ENCODE measurements at regions not wholly inside any gene's neighbourhood (a gene's known extent, or its start where the extent isn't known, plus 50 kb on each side); places are given as distances from the start of the nearest gene placed in this dataset.

- TF ChIP-seq CTCF (optimal IDR thresholded peaks at IDR 0.05 in 1 of 3, IDR thresholded peaks at IDR 0.05 in 1 of 3, conservative IDR thresholded peaks at IDR 0.05 in 1 of 3; ENCODE audit: extremely low read depth in 1 of 3, insufficient read depth in 2 of 3, low read length in 3 of 3): no peak
- TF ChIP-seq EZH2 (IDR thresholded peaks at IDR 0.05; ENCODE audit: low read length): no peak
Measured at GRCh38 chr9:87327575-87328125, 170.0 kb upstream of the DAPK1 start.
